ENCODE measurements at regions not wholly inside any gene's neighbourhood (a gene's known extent, or its start where the extent isn't known, plus 50 kb on each side); places are given as distances from the start of the nearest gene placed in this dataset.

- Histone ChIP-seq H3K27me3 (ENCODE audit: control insufficient read depth, insufficient read depth, low read length) (no peaks in the 10 kb centered on the region), H3K4me3 (ENCODE audit: low read length) (no peak overlapping the region), H3K36me3 (ENCODE audit: control insufficient read depth, insufficient read depth, low read length) (no peaks in the 10 kb centered on the region), H3K4me1 (ENCODE audit: control insufficient read depth, insufficient read depth, low read length) (no peaks in the 10 kb centered on the region), H3K9me3 (ENCODE audit: control insufficient read depth, insufficient read depth, low read length) (no peaks in the 10 kb centered on the region), H3K27ac (ENCODE audit: low read length) (no peak overlapping the region)
- Mint-ChIP-seq H3K36me3 (no peaks in the 10 kb centered on the region), H3K4me1 (no peaks in the 10 kb centered on the region), H3K27me3 (ENCODE audit: low read depth in 2 of 2) (no peaks in the 10 kb centered on the region), H3K4me3 (no peak overlapping the region), H3K27ac (no peak overlapping the region), H3K9me3 (peaks cover 2 to 7% of the 10 kb centered on the region in 2 donors)
- no peak for DNase-seq
- TF ChIP-seq CTCF (IDR thresholded peaks at IDR 0.05): no peak
- intact Hi-C loops (cut with micrococcal nuclease): no loop called here
- ATAC-seq: no peak
- WGBS (ENCODE audit: insufficient coverage): 80% methylated on average over 2 of the region's 2 CpGs
Observed at GRCh38 chr2:49861821-49862220, 707.5 kb upstream of the FSHR start.

- H3K4me1 Mint-ChIP-seq: no peaks in the 10 kb centered on the region
- no peaks in the 10 kb centered on the region for H3K27me3 Mint-ChIP-seq (ENCODE audit: low read depth in 2 of 2)
- Histone ChIP-seq H3K27ac (ENCODE audit: low read length) (no peak overlapping the region), H3K36me3 (ENCODE audit: control insufficient read depth, insufficient read depth, low read length) (no peaks in the 10 kb centered on the region), H3K9me3 (ENCODE audit: control insufficient read depth, insufficient read depth, low read length) (no peaks in the 10 kb centered on the region), H3K4me1 (ENCODE audit: control insufficient read depth, insufficient read depth, low read length) (no peaks in the 10 kb centered on the region), H3K27me3 (ENCODE audit: control insufficient read depth, insufficient read depth, low read length) (no peaks in the 10 kb centered on the region), H3K4me3 (ENCODE audit: low read length) (no peak overlapping the region)
- WGBS (ENCODE audit: insufficient coverage): 96% methylated on average over 1 of the region's 2 CpGs
- peaks cover 2 to 9% of the 10 kb centered on the region in 2 donors for H3K9me3 Mint-ChIP-seq
- DNase-seq (no peak), ATAC-seq (no peak)
- TF ChIP-seq CTCF (IDR thresholded peaks at IDR 0.05): no peak
- intact Hi-C loops (cut with micrococcal nuclease): no loop called here
- no peak overlapping the region for H3K27ac Mint-ChIP-seq
- no peak overlapping the region for H3K4me3 Mint-ChIP-seq
- H3K36me3 Mint-ChIP-seq: no peaks in the 10 kb centered on the region
Observed at GRCh38 chr2:49860834-49861233, 706.5 kb upstream of the FSHR start.

GRCh38 chr2:49860170-49860569, 705.9 kb upstream of the FSHR start:
- Histone ChIP-seq H3K4me3 (ENCODE audit: low read length) (no peak overlapping the region), H3K27ac (ENCODE audit: low read length) (no peak overlapping the region), H3K4me1 (ENCODE audit: control insufficient read depth, insufficient read depth, low read length) (no peaks in the 10 kb centered on the region), H3K9me3 (ENCODE audit: control insufficient read depth, insufficient read depth, low read length) (no peaks in the 10 kb centered on the region), H3K36me3 (ENCODE audit: control insufficient read depth, insufficient read depth, low read length) (no peaks in the 10 kb centered on the region), H3K27me3 (ENCODE audit: control insufficient read depth, insufficient read depth, low read length) (no peaks in the 10 kb centered on the region)
- H3K4me3 Mint-ChIP-seq: no peak overlapping the region
- H3K36me3 Mint-ChIP-seq: no peaks in the 10 kb centered on the region
- H3K27me3 Mint-ChIP-seq (ENCODE audit: low read depth in 2 of 2): no peaks in the 10 kb centered on the region
- no peaks in the 10 kb centered on the region for H3K4me1 Mint-ChIP-seq
- intact Hi-C loops (cut with micrococcal nuclease): no loop called here
- DNase-seq (no peak), ATAC-seq (no peak)
- no peak for TF ChIP-seq CTCF (IDR thresholded peaks at IDR 0.05)
- 82% methylated on average over 2 of the region's 2 CpGs for WGBS (ENCODE audit: insufficient coverage)
- H3K27ac Mint-ChIP-seq: no peak overlapping the region
- H3K9me3 Mint-ChIP-seq: peaks cover 2 to 9% of the 10 kb centered on the region in 2 donors

- no peak for ATAC-seq
- TF ChIP-seq CTCF (IDR thresholded peaks at IDR 0.05): no peak
Observed at GRCh38 chr2:49858657-49859056, 704.3 kb upstream of the FSHR start.

More at GRCh38 chr2:49858657-49859056, 704.3 kb upstream of the FSHR start:
- Histone ChIP-seq H3K9me3 (ENCODE audit: control insufficient read depth, insufficient read depth, low read length) (no peaks in the 10 kb centered on the region), H3K36me3 (ENCODE audit: control insufficient read depth, insufficient read depth, low read length) (no peaks in the 10 kb centered on the region), H3K4me1 (ENCODE audit: control insufficient read depth, insufficient read depth, low read length) (no peaks in the 10 kb centered on the region), H3K4me3 (ENCODE audit: low read length) (no peak overlapping the region), H3K27me3 (ENCODE audit: control insufficient read depth, insufficient read depth, low read length) (no peaks in the 10 kb centered on the region), H3K27ac (ENCODE audit: low read length) (no peak overlapping the region)
- H3K4me1 Mint-ChIP-seq: no peaks in the 10 kb centered on the region
- intact Hi-C loops (cut with micrococcal nuclease): no loop called here
- no peaks in the 10 kb centered on the region for H3K36me3 Mint-ChIP-seq
- peaks cover 2 to 9% of the 10 kb centered on the region in 2 donors for H3K9me3 Mint-ChIP-seq
- 82% methylated on average over 2 of the region's 2 CpGs for WGBS (ENCODE audit: insufficient coverage)
- H3K27ac Mint-ChIP-seq: no peak overlapping the region
- DNase-seq: no peak
- no peak overlapping the region for H3K4me3 Mint-ChIP-seq
- no peaks in the 10 kb centered on the region for H3K27me3 Mint-ChIP-seq (ENCODE audit: low read depth in 2 of 2)

All from natural killer cell (primary cell).